GM18867 (cell line): ENCODE measurements at regions not wholly inside any gene's neighbourhood (a gene's known extent, or its start where the extent isn't known, plus 50 kb on each side); places are given as distances from the start of the nearest gene placed in this dataset.
"Not testable (repeated sequence)": the region's sequence is repeated elsewhere in the genome, so short reads cannot be mapped to it uniquely, and the experiment has no call there.

Source experiments
- ATAC-seq: cut with Tn5 transposase; IDR thresholded peaks from one replicate; pipeline ENCODE4 v1.9.1; 2021; ENCODE audit warnings: mild to moderate bottlenecking, moderate library complexity; ENCODE audit not compliant: unreplicated experiment

DNA sequence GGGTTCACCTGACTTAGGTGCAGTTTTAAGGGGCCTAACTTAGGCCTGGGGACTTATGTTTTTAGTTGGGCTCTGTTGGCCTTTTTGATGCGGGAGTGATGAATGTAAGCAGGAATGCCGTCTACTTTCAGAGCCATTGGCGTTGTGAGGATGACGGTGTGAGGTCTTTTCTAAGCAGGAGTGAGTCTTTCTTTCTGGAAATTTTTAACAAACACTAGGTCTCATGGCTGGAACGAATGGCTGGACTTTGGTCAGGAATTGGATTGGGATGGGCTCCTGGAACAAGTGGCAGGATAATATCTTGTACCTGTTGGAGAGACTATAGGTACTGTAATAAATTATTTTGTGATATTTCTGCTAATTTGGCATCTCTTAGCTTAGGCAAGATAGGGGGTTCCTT, 163.9 kb upstream of the CCZ1B start:
- not testable (repeated sequence) for ATAC-seq

DNA sequence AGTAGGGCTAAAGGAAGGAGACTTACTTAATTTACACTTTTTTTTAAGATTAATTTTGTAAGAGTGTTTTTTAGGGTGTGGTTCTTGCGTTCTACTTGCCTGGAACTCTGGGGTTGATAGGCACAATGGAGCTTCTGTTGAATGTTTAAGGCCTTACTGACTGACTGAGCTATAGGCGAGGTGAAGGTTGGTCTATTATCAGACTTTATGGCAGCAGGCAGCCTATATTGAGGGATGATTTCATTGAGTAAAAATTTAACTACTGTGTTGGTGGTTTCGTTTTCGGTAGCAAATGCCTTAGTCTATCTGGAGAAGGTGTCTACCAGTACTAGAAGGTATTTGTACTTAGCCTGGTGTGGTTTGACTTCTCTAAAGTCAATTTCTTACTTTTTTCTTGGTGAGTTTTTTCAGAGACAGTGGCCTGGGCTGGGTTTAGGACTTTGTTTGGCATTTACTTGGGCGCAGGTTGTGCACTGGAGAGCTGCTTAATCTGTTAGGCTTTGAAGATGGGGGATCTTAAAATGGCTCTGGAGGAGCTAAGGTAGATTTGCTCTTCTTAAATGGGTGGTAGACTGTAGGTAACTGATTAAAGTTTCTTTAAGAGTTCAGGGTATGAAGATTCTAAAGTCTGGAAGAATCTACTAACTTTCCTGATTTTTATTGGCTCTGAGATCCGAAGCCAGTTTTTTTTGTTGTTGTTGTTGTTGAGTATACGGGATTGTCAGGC, 164.5 kb upstream of the CCZ1B start:
- ATAC-seq: not testable (repeated sequence)

DNA sequence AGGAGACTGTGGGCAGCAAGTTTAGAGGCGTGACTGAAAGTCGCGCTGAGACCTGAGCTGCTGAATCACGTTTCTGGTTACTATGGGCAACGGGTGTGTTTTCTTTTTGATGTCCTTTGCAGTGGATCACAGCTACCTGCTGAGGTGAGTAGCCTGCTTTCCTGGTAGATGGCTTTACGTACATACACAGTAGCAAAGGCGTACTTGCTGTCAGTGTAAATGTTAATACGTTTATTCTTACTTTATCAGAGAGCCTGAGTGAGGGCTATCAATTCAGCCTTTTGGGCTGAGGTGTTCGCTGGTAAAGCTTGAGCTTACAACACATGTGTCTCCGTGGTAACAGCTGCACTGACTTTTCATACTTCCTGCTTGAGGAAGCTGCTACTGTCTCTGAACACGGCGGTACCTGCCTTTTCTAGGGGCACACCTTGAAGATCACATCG, 165.1 kb upstream of the CCZ1B start:
- ATAC-seq: not testable (repeated sequence)

DNA sequence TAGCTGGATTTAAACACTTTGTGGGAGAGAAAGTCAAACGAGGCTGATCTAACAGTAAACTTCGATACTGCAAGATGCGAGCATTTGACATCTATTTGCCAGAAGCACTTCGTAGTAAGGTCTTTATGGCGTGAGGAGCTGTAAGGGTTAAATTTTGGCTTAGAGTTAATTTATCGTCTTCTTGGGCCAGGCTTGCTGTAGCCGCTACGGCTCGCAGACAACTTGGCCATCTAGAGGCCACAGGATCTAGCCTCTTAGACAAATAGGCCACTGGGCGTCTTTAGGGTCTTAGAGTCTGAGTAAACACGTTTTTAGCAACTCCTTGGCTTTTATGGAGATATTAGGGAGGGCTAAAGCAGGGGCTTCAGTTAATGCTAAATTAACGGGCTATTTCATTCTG, 165.6 kb upstream of the CCZ1B start:
- ATAC-seq: not testable (repeated sequence)

DNA sequence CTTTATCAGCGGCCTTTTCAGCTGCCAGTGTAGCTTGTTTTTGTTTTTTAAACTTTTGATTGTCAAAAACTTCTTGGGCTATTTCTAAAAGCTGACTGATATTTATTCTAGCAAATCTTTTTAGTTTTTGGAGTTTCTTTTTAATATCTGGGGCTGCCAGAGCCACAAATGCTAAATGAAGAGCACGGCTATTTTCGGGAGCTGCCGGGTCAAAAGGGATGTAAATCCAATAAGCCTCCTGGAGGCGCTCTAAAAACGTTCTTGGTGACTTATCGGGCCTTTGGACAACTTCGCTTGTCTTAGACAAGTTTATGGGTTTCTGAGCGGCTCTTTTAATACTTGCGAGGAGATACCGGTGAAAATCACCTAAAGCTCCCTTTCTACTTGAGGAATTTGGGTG, 166.1 kb upstream of the CCZ1B start:
- not testable (repeated sequence) for ATAC-seq

DNA sequence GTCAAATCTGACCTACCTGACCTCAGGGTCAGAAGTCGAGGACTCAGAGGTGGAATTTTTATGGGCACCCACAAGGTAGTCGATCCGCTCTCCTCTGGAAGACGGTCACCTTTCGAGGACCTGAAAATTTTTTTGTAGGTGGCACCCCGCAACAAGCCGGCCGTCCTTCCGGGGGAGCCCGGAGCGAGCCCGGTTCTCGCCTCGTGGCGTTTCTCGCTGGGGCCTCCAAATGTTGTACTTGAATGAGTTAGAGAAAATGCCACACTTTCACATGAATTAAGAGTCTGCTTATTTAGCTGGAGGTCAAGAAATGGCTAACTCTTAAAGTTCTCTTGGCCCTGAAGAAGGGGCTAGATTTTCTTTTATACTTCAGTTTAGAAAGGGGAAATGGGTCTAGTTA, 169.0 kb upstream of the CCZ1B start:
- not testable (repeated sequence) for ATAC-seq

DNA sequence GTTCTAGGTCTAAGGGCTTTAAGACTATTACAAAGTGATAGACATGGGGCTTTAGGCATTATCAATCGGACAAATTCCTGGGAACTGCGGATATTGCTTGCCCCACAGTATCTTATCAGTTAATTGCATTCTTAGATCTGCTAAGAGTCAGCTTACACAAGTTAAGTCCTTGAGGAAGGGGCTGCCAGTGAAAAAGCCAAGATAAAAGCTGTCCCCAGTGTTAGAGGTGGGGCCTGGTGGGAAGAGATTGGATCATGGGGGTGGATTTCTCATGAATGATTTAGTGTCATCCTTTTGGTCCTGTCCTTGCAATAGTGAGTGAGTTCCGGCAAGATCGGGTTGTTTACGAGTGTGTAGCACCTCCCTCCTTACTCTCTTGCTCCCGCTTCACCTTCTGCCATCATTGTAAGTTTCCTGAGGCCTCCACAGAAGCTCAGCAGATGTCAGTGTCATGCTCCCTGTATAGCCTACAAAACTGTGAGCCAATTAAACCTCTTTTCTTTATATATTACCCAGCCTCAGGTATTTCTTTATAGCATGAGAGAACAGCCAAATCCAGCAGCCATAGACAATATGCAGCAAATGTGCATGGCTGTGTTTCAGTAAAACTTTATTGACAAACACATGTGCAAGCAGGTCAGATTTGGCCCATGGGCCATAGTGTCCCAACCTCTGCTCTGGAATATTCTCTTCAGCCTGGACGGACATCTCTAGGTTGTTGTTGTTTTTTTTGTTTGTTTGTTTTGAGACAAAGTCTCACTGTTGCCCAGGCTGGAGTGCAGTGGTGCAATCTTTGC, 169.6 kb upstream of the CCZ1B start:
- not testable (repeated sequence) for ATAC-seq

DNA sequence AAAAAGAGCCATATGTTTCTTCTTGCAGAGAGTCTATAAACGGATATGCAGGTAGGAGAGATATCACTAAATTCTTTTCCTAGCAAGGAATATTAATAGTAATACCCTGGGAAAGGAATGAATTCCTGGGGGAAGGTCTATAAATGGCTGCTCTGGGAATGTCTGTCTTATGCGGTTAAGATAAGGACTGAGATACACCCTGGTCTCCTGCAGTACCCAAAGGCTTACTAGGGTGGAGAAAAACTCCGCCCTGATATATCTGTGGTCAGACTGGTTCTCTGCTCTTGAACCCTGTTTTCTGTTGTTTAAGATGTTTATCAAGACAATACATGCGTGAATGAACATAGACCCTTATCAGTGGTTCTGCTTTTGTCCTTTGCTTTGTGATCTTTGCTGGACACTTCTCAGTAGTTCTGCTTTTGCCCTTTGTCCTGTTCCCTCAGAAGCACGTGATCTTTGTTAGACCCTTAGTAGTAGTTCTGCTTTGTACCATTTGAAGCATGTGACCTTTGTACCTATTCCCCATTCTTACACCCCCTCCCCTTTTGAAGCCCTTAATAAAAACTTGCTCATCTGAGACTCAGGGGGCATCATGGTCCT, 173.1 kb upstream of the CCZ1B start:
- not testable (repeated sequence) for ATAC-seq

DNA sequence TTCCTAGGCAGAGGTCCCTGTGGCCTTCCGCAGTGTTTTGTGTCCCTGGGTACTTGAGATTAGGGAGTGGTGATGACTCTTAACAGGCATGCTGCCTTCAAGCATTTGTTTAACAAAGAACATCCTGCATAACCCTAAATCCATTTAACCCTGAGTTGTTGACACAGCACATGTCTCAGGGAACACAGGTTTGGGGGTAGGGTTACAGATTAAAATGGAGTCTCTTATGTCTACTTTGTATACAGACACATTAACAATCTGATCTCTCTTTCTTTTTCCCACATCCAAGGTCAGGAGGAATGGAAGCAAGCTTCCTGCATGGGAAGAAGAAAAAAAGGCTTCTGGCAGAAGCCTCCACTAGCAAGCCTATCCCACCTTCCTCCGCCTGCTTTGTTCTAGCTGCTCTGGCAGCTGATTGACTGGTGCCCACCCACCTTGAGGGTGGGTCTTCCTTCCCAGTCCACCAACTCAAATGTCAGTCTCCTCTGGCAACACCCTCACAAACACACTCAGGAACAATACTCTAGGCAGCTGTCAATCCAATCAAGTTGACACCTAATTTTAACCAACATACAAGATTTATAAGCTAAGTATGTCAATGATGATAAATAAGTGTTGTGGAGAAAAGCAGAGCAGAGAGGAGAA, 176.5 kb upstream of the CCZ1B start:
- no peak for ATAC-seq

DNA sequence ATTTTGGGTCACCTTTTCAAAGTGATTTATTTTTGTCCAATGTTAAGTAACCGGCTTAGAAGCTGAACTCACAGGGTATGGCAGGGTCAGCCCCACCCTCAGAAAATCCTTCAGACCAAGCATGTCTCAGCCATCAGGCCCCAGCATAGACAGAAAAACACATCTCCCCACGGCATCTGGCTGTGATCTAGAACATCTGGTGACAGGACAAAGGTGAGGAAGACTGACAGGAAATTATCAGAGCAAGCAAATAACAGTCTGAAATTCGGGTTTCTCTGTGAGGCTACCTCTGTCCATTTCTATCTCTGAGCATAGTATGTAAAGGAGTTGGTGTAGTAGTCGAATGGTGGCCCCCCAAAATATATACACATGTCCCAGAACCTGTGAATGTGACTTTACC, 177.0 kb upstream of the C1GALT1 start:
- no peak for ATAC-seq

DNA sequence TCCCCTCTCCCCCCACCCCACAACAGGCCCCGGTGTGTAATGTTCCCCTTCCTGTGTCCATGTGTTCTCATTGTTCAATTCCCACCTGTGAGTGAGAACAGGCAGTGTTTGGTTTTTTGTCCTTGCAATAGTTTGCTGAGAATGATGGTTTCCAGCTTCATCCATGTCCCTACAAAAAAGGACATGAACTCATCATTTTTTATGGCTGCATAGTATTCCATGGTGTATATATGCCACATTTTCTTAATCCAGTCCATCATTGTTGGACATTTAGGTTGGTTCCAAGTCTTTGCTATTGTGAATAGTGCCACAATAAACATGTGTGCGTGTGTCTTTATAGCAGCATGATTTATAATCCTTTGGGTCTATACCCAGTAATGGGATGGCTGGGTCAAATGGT, 176.4 kb upstream of the C1GALT1 start:
- not testable (repeated sequence) for ATAC-seq

DNA sequence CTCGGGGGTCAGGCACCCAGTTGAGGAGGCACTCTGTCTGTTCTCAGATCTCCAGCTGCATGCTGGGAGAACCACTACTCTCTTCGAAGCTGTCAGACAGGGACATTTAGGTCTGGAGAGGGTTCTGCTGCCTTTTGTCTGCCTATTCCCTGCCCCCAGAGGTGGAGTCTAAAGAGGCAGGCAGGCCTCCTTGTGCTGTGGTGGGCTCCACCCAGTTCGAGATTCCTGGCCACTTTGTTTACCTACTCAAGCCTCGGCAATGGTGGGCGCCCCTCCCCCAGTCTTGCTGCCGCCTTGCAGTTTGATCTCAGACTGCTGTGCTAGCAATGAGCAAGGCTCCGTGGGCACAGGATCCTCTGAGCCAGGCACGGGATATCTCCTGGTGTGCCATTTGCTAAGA, 171.1 kb upstream of the C1GALT1 start:
- ATAC-seq: not testable (repeated sequence)

DNA sequence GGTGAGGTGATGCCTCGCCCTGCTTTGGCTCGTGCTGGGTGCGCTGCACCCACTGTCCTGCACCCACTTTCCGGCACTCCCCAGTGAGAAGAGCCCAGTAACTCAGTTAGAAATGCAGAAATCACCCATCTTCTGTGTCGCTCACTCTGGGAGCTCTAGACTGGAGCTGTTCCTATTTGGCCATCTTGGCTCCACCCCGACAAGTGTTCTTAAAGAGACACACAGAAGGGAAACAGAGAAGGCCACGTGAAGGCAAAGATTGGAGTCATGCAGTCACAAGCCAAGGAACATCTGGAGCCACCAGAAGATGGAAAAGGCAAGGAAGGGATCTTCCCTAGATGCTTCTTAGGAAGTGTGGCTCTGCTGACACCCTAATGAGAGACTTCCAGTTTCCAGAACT, 170.6 kb upstream of the C1GALT1 start:
- ATAC-seq: not testable (repeated sequence)

DNA sequence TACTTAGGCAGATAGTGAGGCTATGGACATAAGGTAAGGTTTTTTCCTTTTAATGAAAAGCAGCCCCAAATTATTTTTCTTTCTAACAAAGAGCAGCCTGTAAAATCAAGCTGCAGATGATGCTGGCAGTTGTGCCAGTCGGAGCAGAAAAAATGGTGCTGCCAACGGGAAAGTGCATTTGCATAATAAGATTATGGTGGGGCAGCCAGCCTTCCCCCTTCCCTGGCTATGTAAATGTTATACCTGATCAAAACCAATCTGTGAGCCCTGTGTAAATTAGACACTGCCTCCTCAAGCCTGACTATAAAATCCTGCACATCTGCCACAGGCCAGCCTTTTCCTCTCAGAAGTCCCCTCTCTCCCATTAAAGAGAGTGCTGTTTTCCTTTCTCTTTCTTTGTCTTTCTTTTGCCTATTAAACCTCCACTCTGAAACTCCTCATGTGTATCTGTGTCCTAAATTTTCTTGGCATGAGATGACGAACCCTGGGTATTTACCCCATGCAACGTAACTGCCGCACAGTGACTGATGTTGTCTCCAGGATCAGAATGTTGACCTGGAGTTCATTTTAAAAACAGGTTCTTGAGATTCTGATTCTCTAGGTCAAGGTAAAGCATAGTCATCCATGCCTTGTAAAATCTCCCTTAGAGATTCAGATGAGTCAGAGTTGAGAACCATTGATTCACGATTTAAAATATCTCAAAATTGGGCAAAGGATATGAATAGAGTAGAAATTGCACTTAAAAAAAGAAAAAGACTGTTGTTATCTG, 167.3 kb upstream of the C1GALT1 start:
- ATAC-seq: no peak

DNA sequence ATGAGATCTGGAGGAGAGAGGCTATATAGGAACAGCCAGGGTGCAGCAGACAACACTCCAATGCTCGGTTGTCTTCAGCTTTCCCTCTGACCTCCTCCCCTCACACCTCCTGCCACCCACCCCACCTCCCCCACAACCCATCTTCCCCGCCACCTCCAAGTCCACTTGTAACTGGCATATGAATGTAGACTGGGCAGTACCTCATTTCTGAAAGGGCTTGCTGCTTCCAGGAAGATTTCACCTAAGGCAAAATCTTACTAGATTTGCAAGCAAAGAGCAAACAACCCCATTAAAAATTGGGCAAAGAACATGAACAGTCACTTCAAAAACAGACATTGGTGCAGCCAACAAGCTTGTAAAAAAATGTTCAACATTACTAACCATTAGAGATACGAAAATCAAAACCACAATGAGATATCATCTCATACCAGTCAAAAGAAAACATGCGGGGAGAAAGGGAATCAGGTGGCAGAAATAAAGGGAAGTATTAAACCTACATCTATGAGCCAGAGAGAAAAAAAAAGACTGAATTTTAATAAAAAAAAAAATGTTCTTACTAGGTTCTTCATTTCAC, 164.6 kb upstream of the C1GALT1 start:
- ATAC-seq: no peak

DNA sequence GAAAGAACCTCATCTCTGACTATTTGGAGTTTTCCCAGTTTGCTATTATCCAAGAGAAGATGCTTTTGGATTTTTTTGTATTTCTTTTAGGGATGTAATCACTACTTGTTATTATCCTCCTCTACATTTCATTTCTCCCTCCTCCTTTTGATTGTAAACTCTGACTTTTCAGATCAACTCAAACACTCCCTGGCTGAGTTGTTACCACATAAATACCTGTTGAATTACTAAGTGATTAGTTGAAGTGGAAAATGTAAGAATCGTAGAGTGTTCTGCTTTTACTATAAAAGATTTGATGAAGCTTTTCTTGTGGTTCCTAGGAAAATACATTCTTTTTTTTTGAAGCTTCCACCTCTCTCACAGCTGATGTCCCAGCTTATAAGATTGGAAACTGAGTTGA, 164.1 kb upstream of the C1GALT1 start:
- no peak for ATAC-seq

DNA sequence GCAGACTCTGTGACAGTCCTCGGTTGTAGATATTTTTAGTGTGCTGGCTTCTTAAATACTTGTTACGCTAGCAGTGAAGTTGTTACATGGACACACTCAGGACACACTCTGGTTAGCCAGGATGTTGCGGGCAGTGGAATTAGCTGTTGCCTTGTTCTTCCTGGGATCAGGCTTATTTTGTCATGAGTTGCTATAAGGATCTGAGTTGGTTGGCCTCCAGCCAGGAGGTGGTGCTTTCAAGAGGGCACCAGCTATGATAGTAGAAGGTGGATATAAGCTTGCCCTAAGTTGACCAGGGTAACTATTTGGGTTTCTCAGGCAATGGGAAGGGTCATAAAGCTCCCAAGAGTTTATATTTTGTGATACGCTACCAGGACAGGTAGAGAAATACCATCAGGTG, 150.1 kb upstream of the C1GALT1 start:
- no peak for ATAC-seq

DNA sequence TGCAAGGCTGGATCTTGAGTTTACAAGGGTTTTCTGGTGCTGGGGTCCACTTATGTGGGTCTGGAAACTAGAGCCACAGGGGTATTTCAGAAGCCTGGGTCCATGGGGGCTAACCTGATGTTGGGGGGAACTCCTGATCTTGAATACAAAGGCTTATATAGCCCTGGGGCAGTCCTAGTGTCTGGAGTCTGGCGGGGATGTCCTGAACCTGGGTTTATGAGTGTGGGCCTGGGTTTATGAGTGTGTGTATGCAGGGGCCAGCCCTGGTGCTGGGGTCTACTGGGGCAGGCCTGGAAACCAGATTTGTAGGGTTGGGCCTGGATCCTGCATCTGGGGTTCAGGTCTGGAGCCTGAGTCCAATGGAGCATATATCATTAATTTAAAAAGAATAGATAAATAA, 146.5 kb upstream of the C1GALT1 start:
- no peak for ATAC-seq

DNA sequence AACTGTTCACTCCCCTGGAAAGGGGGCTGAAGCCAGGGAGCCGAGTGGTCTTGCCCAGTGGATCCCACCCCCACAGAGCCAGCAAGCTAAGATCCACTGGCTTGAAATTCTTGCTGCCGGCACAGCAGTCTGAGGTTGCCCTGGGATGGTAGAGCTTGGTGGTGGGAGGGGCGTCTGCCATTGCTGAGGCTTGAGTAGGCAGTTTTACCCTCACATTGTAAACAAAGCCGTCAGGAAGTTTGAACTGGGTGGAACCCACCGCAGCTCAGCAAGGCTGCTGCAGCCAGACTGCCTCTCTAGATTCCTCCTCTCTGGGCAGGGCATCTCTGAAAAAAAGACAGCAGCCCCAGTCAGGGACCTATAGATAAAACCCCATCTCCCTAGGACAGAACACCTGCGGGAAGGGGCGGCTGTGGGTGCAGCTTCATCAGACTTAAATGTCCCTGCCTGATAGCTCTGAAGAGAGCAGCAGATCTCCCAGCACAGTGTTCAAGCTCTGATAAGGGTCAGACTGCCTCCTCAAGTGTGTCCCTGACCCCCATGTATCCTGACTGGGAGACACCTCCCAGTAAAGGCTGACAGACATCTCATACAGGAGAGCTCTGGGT, 140.0 kb upstream of the C1GALT1 start:
- not testable (repeated sequence) for ATAC-seq

DNA sequence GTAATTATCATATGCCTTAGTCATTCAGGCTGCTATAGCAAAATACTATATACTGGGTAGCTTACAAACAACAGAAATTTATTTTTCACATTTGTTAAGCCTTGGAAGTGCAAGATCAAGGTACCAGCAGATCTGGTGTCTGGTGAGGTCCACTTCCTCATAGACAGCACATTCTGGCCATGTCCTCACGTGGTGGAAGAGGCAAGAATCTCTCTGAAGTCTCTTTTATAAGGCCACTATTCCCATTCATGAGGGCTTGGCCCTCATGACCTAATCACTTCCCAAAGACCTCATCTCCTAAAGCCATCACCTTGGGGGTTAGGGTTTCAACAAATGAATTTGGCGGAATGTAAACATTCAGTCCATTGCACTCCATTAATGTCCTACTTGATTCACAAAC, 137.5 kb upstream of the C1GALT1 start:
- no peak for ATAC-seq
